Calu3 (cell line): ENCODE measurements at regions not wholly inside any gene's neighbourhood (a gene's known extent, or its start where the extent isn't known, plus 50 kb on each side); places are given as distances from the start of the nearest gene placed in this dataset.
A peak's percentile ranks its signal among the peaks of the same experiment; 100 is the strongest.

Source experiments
- BruUV-seq: library from RNA; stranded (reverse); fragments of 400-500 nt; replicated peaks from 2 replicates; lab custom pipeline; 2021; lab: Mats Ljungman, UMichigan
- CTCF ChIA-PET: fragments of 300-600 bp; sonication (Branson Sonifier 250); formaldehyde crosslinking; loops from one replicate; lab custom pipeline; 2022; ENCODE audit warnings: antibody characterized with exemption; lab: Charles Lee
- DNase-seq: peaks from one replicate; pipeline ENCODE4 v3.0.0; 2022
- H3K27ac Mint-ChIP-seq: one replicate; pipeline ENCODE4 v1.8.0; 2022; ENCODE audit warnings: mixed read lengths; ENCODE audit not compliant: unreplicated experiment
- H3K27me3 Mint-ChIP-seq: one replicate; pipeline ENCODE4 v1.8.0; 2022; ENCODE audit warnings: mixed read lengths; ENCODE audit not compliant: unreplicated experiment
- H3K36me3 Mint-ChIP-seq: one replicate; pipeline ENCODE4 v1.8.0; 2022; ENCODE audit warnings: mild to moderate bottlenecking, moderate library complexity, mixed read lengths; ENCODE audit not compliant: insufficient read depth, unreplicated experiment
- H3K4me1 Mint-ChIP-seq: one replicate; pipeline ENCODE4 v1.8.0; 2022; ENCODE audit warnings: mild to moderate bottlenecking, low read depth, mixed read lengths; ENCODE audit not compliant: unreplicated experiment
- H3K4me3 Mint-ChIP-seq: one replicate; pipeline ENCODE4 v1.8.0; 2022; ENCODE audit warnings: mild to moderate bottlenecking, low read depth, moderate library complexity, mixed read lengths; ENCODE audit not compliant: unreplicated experiment
- H3K9me3 Mint-ChIP-seq: one replicate; pipeline ENCODE4 v1.8.0; 2022; ENCODE audit warnings: low read depth, mixed read lengths; ENCODE audit not compliant: unreplicated experiment
- CTCF ChIP-seq: fragments of 200-600 bp; IDR thresholded peaks from one replicate; pipeline ENCODE4 v1.8.0; 2022; ENCODE audit warnings: antibody characterized with exemption; ENCODE audit not compliant: unreplicated experiment
- intact Hi-C: fragments of 100-400 bp; cut with micrococcal nuclease; formaldehyde crosslinking; loops from one replicate; pipeline ENCODE4 v1.10.0; 2022; ENCODE audit not compliant: unreplicated experiment

DNA sequence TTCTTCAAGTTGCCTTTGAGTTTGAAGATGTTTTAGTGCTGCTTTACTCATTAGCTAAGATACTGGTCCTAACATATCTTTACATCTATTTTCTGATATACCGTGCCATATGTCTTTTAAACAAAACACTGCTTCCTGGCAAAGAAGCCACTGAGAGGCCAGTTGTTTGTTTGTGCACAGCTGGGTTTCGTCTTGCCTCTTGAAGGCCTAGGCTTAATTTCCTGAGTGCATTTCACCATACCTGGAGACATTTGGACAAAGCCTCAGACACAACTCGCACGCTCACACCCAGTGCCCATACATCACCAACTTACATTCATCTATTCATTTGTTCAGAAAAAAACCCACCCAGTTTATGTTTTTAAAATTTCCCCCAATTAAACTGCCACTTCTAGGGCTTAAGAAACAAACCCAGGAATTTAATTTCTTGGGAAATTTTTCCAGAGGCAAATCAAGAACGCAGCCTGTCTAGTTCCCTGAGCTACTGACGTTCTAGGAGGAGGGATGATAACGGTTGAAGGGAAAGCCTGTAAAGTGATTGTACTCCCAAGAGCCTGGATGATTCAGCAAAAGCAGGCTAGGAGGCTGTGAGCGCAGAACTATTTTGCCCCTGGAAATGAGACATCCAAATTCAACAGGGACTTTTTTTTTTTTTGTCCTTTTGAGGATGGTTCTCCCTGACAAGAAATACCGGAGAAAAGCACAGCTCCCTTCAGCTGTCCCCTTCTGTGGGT lies 77.7 kb downstream of the OLIG3 start:
- no TSS peak for BruUV-seq
- CTCF ChIA-PET: no interaction called here
- DNase-seq: no peak
- H3K36me3 Mint-ChIP-seq: peaks cover 4% of the 10 kb centered on the region
- H3K27me3 Mint-ChIP-seq: peaks cover 37% of the 10 kb centered on the region
- H3K27ac Mint-ChIP-seq: no peak overlapping the region
- H3K4me1 Mint-ChIP-seq: no peaks in the 10 kb centered on the region
- no peak overlapping the region for H3K4me3 Mint-ChIP-seq
- intact Hi-C loops: loop anchor here (5.0 to 10.0 kb wide), 3 partner anchors 74 to 322 kb away; no protein-coding TSS in a partner anchor
- no peaks in the 10 kb centered on the region for H3K9me3 Mint-ChIP-seq
- no peak for TF ChIP-seq CTCF

DNA sequence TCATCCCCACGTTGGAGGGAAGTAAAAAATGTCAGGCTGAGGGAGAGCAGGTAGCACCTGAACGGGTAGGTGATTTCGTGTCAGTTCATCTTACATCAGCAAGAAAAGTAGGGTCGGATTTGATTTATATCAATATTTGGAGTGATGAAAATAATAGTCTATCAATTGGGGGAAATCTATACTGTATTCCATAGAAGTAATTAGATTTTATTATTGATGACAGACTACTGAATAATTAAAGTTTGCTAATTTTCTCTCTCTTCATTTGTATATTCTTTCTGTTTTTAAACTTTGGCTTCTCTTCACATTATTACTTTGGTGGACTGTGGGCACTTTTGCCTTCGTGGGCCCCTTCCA lies 78.4 kb downstream of the OLIG3 start:
- Mint-ChIP-seq H3K27ac (peak overlapping the region; percentile 59), H3K4me1 (no peaks in the 10 kb centered on the region), H3K9me3 (no peaks in the 10 kb centered on the region), H3K4me3 (peak overlapping the region; percentile 71), H3K27me3 (peaks cover 45% of the 10 kb centered on the region), H3K36me3 (peaks cover 4% of the 10 kb centered on the region)
- DNase-seq: no peak
- intact Hi-C loops: loop anchor here (5.0 to 10.0 kb wide), 3 partner anchors 74 to 321 kb away; no protein-coding TSS in a partner anchor
- TF ChIP-seq CTCF: no peak
- CTCF ChIA-PET: interaction anchor here (0.7 kb wide), 1 partner anchor 545 kb away, joined by 3 read pairs; no protein-coding TSS in a partner anchor
- no TSS peak for BruUV-seq

GRCh38 chr6:137415127-137415833 lies 78.9 kb downstream of the OLIG3 start:
- H3K9me3 Mint-ChIP-seq: no peaks in the 10 kb centered on the region
- peak overlapping the region; percentile 71 for H3K4me3 Mint-ChIP-seq
- peak overlapping the region; percentile 59 for H3K27ac Mint-ChIP-seq
- intact Hi-C loops: loop anchor here (5.0 to 10.0 kb wide), 3 partner anchors 73 to 320 kb away; no protein-coding TSS in a partner anchor
- CTCF ChIA-PET: interaction anchor here (0.6 to 0.7 kb wide), 2 partner anchors 37 to 545 kb away, joined by 3 to 5 read pairs; no protein-coding TSS in a partner anchor
- H3K4me1 Mint-ChIP-seq: no peaks in the 10 kb centered on the region
- peak; percentile 50 for TF ChIP-seq CTCF
- peak; percentile 61 for DNase-seq
- H3K27me3 Mint-ChIP-seq: peaks cover 50% of the 10 kb centered on the region
- peaks cover 4% of the 10 kb centered on the region for H3K36me3 Mint-ChIP-seq
- no TSS peak for BruUV-seq

DNA sequence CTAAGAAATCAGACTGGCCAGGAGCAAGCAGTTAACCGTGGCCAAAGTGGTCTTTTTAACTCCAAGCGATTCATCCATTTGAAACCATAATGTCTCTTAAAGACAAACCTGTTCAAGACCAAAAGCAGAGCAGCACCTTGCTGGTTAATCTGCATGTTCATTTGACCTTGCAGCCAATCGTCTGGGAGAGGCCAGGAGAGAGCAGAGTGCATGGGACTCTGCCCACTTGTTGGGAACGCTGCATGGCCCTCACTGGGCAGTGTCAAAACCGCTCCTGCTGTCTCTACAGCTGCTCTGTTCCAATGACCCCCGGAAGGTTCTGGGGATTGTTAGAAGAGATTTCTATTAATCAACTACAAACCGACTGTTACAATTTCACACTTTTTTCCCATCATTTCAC lies 79.6 kb downstream of the OLIG3 start:
- H3K27me3 Mint-ChIP-seq: peaks cover 57% of the 10 kb centered on the region
- peaks cover 4% of the 10 kb centered on the region for H3K36me3 Mint-ChIP-seq
- BruUV-seq: no TSS peak
- intact Hi-C loops: loop anchor here (10.0 kb wide), 2 partner anchors 140 to 320 kb away; no protein-coding TSS in a partner anchor
- H3K9me3 Mint-ChIP-seq: no peaks in the 10 kb centered on the region
- TF ChIP-seq CTCF: no peak
- no peak for DNase-seq
- no peak overlapping the region for H3K27ac Mint-ChIP-seq
- H3K4me1 Mint-ChIP-seq: no peaks in the 10 kb centered on the region
- H3K4me3 Mint-ChIP-seq: peak overlapping the region; percentile 71
- CTCF ChIA-PET: no interaction called here
